8988T (cell line): ENCODE measurements at regions not wholly inside any gene's neighbourhood (a gene's known extent, or its start where the extent isn't known, plus 50 kb on each side); places are given as distances from the start of the nearest gene placed in this dataset.
"Not testable (repeated sequence)": the region's sequence is repeated elsewhere in the genome, so short reads cannot be mapped to it uniquely, and the experiment has no call there.

Experiments used
- DNase-seq: peaks from one replicate; pipeline ENCODE4 v3.0.0; 2011

DNA sequence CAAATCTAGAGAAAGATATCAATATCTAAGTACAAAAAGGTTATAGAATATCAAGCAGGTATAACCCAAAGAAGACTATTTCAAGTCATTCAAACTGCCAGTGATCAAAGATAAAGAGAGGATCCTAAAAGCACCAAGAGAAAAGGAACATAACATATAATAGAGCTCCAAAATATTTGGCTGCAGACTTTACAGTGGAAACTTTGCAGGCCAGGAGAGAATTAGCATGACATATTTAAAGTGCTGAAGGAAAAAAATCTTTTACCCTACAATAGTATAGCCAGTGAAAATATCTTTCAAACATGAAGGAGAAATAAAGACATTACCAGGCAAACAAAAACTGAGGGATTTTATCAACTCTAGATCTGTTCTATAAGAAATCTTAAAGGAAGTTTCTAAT lies 254.3 kb upstream of the ARHGEF26 start:
- no peak for DNase-seq

DNA sequence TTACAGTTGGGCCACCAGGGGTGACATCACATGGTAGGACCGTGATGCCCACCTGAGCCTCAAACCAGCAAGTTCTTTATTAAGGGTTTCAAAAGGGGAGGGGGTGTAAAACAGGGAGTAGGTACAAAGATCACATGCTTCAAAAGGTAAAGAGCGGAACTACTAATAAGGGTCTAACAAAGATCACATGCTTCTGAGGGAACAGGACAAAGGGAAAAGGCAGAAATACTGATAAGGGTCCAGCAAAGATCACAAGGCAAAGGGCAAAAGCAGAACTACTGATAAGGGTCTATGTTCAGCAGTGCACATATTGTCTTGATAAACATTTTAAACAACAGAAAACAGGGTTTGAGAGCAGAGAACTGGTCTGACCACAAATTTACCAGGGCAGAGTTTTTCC lies 246.8 kb upstream of the ARHGEF26 start:
- not testable (repeated sequence) for DNase-seq

- DNase-seq: no peak
These were observed 240.7 kb upstream of the ARHGEF26 start for GRCh38 chr3:153880493-153880892.

- no peak for DNase-seq
These were observed 240.0 kb upstream of the ARHGEF26 start for GRCh38 chr3:153881201-153881600.

- no peak for DNase-seq
These were observed 235.8 kb upstream of the ARHGEF26 start for GRCh38 chr3:153885359-153885758.

DNA sequence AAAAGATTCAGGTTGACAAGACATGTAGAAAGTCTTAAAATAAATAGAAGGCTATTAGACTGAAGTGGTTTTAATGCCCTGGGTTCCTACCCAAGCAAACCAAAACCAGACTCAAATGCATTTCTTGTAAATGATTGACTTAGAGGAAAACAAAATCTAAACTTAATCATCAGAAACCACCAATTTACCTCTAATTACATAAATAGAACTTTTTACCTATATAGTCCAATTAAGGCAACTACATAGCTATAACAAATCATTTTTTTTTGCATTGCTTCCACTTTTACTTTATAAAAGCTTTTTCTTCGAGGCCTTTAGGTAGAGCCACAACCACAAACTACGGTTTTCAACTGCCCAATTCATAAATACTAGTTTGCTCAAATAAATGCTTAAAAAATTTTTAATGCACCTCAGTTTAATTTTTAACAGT lies 231.3 kb upstream of the ARHGEF26 start:
- no peak for DNase-seq

DNA sequence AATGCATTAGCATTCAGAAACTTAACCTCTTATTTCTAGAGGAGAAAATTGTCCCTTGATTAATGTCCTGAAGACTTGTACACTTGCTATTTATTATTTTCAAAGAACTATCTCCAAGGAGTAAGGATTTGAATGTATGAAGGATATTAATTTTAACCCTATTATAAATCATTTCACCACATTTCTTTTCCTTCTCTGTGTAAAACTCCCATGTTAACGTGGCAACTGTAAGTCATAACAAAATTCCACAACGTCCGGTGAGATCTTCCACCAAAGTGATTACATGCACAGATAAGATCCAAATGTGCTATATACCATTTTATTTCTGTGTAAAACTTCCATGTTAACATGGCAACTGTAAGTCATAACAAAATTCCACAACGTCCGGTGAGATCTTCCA lies 229.1 kb upstream of the ARHGEF26 start:
- DNase-seq: no peak

- no peak for DNase-seq
These were observed 226.3 kb upstream of the ARHGEF26 start for GRCh38 chr3:153894857-153895256.

DNA sequence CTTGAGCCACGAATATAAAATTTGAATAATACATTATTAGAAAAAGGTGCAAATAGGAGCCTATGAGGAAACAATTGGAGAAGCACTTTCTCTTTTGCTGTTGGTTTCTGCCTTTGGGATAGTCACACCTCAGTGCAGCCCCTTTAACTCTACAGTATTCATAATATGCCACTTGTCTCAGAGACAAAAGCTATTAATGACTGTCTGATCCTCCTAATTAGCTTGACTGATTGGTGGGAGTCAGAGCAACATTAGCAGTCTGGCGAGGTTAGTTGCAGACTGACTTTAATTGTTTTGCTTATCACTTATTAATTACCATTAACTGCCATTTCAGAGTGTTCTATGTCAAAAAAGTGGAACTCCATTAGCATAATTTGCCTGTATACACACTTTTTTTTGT lies 225.0 kb upstream of the ARHGEF26 start:
- no peak for DNase-seq

DNA sequence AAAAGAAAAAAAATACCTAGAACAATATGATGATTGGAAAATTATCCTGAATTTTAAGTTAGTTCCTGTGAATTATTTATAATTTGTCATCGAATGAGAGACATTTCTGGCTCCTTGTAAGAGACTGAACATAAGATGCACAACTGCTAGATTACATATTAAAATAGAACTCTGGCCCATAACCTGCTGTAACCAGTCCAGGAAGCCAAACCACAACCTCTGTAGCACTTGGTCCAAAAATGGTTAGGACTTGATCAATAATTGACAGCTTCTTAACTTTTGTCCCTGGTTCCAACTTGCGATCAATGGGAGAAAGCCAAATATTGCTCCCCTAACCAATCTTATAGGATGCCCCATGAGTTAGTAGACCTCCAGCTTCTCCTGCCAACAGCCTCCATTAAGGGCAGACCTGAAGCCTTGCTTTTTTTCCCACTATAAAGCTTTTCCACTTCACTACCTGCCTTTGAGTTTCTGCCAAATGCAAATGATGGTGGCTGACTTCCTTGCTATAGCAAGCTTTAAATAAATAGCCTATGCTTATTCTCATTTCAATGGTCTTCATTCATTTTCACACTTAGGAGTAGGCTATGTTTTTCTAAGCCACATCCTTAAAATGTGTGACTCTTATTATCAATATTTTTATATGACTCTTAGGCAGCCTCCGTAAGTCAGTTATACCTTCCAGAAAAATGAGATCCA lies 224.0 kb upstream of the ARHGEF26 start:
- no peak for DNase-seq

DNA sequence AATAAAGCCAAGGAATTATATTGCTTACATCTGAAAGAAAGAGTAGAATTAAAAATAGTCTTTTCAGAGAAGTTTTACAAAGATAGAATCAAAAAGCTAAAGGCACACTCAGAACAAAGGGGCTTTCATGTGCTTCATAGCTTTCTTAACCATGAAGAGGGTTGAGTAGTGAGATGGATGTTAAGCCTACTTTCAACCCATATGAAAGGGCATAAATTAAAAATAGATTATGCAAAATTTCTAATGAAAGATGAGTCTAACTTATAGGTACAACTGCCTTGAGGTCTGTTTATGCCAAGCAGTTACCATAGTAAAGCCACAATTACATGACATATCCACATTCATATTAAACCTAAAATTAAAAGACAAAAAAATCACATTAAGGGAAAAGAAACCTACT lies 223.3 kb upstream of the ARHGEF26 start:
- DNase-seq: no peak

DNA sequence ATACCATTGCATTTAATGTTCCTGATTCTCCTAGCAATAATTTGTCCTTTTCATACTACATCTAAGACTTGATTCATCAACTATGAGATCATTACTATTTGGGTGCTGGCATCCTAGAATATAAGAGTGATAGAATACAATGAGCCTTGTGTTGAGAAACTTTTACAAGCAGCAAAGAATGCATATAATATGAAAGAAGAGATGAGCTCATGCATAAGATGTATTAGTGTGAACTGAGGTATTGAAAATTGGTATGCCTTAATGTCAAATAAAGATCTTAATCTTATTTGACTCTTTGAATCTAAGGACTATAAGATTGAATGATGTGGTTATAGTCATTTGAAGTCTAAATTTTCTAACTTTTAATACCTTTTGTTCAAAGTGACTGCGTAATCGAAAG lies 220.0 kb upstream of the ARHGEF26 start:
- no peak for DNase-seq

GRCh38 chr3:153901991-153902390 lies 219.2 kb upstream of the ARHGEF26 start:
- DNase-seq: no peak

DNA sequence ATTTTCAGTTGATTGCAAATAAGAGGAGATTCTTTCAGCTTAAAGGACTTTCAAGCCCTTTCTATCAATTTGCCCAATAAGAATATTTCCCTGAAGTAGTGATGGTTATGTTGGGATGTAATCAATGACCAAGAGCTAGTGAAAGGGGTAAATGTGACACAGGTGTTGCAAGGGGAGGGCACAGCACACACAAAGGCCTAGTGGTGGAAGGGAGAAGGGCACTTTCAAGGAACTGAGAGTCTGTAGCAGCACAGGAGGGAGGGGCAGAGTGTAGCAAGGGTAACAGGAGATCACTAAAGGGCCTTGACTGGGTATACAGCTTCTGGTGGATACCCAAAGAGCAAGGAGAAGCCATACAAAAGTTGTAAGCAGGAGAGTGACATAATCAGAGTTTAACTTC lies 217.8 kb upstream of the ARHGEF26 start:
- no peak for DNase-seq

- DNase-seq: no peak
These were observed 214.8 kb upstream of the ARHGEF26 start for GRCh38 chr3:153906366-153906765.

GRCh38 chr3:153910387-153910786 lies 210.8 kb upstream of the ARHGEF26 start:
- no peak for DNase-seq

GRCh38 chr3:153911116-153911515 lies 210.1 kb upstream of the ARHGEF26 start:
- DNase-seq: no peak

DNA sequence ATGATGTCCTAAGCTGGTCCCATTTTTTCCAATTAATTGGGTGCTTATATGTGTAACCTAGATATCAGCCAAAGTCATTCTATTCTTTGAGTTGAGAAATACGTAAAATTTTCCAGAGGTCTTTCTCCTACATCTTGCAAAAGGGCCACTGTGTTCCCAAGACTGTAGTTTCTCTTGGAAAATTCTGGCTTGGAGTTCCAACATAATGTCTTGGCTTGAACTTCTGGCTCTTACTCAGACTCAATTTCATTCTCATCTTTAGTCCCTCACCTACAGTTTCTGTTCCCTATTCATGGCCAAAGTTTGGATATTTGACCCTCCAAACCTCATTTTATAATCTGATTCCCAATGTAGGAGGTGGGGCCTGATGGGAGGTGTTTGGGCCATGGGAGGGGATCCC lies 201.4 kb upstream of the ARHGEF26 start:
- no peak for DNase-seq

DNA sequence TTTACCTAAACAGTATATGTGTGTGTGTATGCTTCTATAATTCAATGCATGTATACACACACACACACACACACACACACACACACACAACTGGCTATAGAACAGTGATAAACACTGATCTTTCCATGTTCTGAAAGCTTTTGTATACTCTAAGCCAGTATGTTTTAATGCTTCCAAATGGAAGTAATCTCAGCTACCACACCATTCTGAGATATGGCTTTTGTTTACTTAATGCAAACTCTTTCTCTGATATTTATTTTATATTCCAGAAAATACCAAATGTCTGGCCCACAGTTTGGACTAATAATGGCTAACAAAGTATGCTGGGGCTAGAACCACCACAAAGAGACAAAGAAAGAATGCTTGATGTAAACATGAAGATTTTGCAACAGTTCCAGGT lies 199.4 kb upstream of the ARHGEF26 start:
- DNase-seq: no peak

GRCh38 chr3:153925841-153926514 lies 195.2 kb upstream of the ARHGEF26 start:
- DNase-seq: no peak

DNA sequence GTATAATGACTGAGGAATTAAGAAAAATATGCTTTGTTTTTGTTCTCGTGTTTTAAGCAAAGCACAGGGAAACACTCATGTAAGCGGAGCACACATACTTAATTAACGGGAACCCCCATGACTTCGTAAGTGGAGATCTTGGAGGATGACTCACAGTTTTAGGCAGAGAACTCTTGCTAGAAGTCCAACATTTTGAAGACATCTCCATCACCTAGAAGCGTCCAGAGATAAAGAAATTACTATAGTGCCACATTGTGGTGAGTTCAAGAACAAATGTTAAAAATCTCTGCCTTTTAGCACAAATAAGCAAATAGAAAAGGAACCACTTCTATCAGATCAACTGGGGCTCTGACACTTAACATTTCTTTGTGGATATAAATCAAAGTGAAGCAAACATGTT lies 194.1 kb upstream of the ARHGEF26 start:
- no peak for DNase-seq

- DNase-seq: no peak
These were observed 192.3 kb upstream of the ARHGEF26 start for GRCh38 chr3:153928851-153929250.

DNA sequence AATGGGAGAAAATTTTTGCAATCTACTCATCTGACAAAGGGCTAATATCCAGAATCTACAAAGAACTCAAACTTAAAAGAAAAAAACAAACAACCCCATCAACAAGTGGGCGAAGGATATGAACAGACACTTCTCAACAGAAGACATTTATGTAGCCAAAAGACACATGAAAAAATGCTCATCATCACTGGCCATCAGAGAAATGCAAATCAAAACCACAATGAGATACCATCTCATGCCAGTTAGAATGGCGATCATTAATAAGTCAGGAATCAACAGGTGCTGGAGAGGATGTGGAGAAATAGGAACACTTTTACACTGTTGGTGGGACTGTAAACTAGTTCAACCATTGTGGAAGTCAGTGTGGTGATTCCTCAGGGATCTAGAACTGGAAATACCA lies 187.7 kb upstream of the ARHGEF26 start:
- not testable (repeated sequence) for DNase-seq

- DNase-seq: no peak
These were observed 177.1 kb upstream of the ARHGEF26 start for GRCh38 chr3:153944084-153944483.

GRCh38 chr3:153951276-153951675 lies 169.9 kb upstream of the ARHGEF26 start:
- DNase-seq: no peak
